CD14-positive monocyte (primary cell): ENCODE measurements at regions not wholly inside any gene's neighbourhood (a gene's known extent, or its start where the extent isn't known, plus 50 kb on each side); places are given as distances from the start of the nearest gene placed in this dataset.

Source experiments
- DNase-seq, 3 donors: peaks; one replicate each; pipeline ENCODE4 v3.0.0-alpha.2; 2011 to 2022
- H2AFZ ChIP-seq: 2 replicates; pipeline ENCODE4 v1.6.0; 2012; ENCODE audit warnings: mild to moderate bottlenecking, low read depth, low read length, inconsistent platforms; ENCODE audit not compliant: insufficient read depth, poor library complexity, severe bottlenecking
- H3K27ac ChIP-seq, 2 donors: 1 replicate in 1 of 2; 2 replicates in 1 of 2; pipeline ENCODE4 v1.5.1; 2012 to 2013; ENCODE audit warnings: low read length in 2 of 2, control low read depth in 1 of 2, inconsistent platforms in 1 of 2, low read depth in 1 of 2, mild to moderate bottlenecking in 1 of 2
- H3K27me3 ChIP-seq, 2 donors: one replicate each; pipeline versions ENCODE4 v1.6.0 to v1.6.1; 2011 to 2013; ENCODE audit warnings: low read length in 2 of 2; ENCODE audit not compliant: control insufficient read depth in 2 of 2, insufficient read depth in 2 of 2
- H3K36me3 ChIP-seq, 2 donors: replicated peaks in 1 of 2; 1 replicate in 1 of 2; 2 replicates in 1 of 2; pipeline versions ENCODE4 v1.5.1 to v1.6.1; 2012 to 2013; ENCODE audit warnings: low read length in 2 of 2, control low read depth in 1 of 2, inconsistent platforms in 1 of 2, mild to moderate bottlenecking in 1 of 2; ENCODE audit not compliant: insufficient read depth in 2 of 2, control insufficient read depth in 1 of 2
- H3K4me1 ChIP-seq, 2 donors: 1 replicate in 1 of 2; 2 replicates in 1 of 2; pipeline versions ENCODE4 v1.5.1 to v1.6.1; 2012 to 2013; ENCODE audit warnings: low read length in 2 of 2, control low read depth in 1 of 2, inconsistent platforms in 1 of 2, mild to moderate bottlenecking in 1 of 2, moderate library complexity in 1 of 2; ENCODE audit not compliant: insufficient read depth in 2 of 2, control insufficient read depth in 1 of 2
- H3K4me2 ChIP-seq: replicated peaks from 2 replicates; pipeline ENCODE3; 2012; ENCODE audit warnings: low read length, moderate library complexity, mild to moderate bottlenecking; ENCODE audit not compliant: poor library complexity, severe bottlenecking; ENCODE audit errors: extremely low read depth
- H3K4me3 ChIP-seq, 3 experiments: fragments of 200-600 bp in 1 of 3; sonication (generic) in 1 of 3; replicated peaks in 1 of 3; 1 replicate in 2 of 3; 2 replicates in 1 of 3; pipeline ENCODE4 v1.5.1; 2011 to 2013; ENCODE audit warnings: low read length in 3 of 3, mild to moderate bottlenecking in 3 of 3, control low read depth in 2 of 3, low read depth in 2 of 3, inconsistent platforms in 1 of 3, moderate library complexity in 1 of 3
- H3K79me2 ChIP-seq: 2 replicates; pipeline ENCODE4 v1.6.0; 2012; ENCODE audit warnings: mild to moderate bottlenecking, control low read depth, inconsistent platforms, low read length, moderate library complexity; ENCODE audit not compliant: insufficient read depth
- H3K9ac ChIP-seq: 2 replicates; pipeline ENCODE4 v1.6.0; 2017; ENCODE audit warnings: low read length, mild to moderate bottlenecking; ENCODE audit not compliant: insufficient read depth, poor library complexity, severe bottlenecking
- H3K9me3 ChIP-seq, 2 donors: replicated peaks in 1 of 2; 1 replicate in 1 of 2; 2 replicates in 1 of 2; pipeline versions ENCODE4 v1.5.1 to v1.6.1; 2012 to 2013; ENCODE audit warnings: low read length in 2 of 2, control low read depth in 1 of 2; ENCODE audit not compliant: control insufficient read depth in 1 of 2, insufficient read depth in 1 of 2
- H4K20me1 ChIP-seq: 2 replicates; pipeline ENCODE4 v1.6.0; 2012; ENCODE audit warnings: mild to moderate bottlenecking, low read length, control low read depth, moderate library complexity; ENCODE audit not compliant: insufficient read depth
- H3K27ac Mint-ChIP-seq, 7 donors: one replicate each; pipeline ENCODE4 v1.8.0; 2020; ENCODE audit warnings: mild to moderate bottlenecking in 7 of 7, mixed read lengths in 7 of 7, moderate library complexity in 6 of 7, inconsistent platforms in 2 of 7
- H3K27me3 Mint-ChIP-seq, 3 donors: one replicate each; pipeline ENCODE4 v1.8.0; 2021 to 2022; ENCODE audit warnings: low read depth in 3 of 3, mild to moderate bottlenecking in 3 of 3, mixed read lengths in 3 of 3, moderate library complexity in 3 of 3, inconsistent platforms in 1 of 3
- H3K36me3 Mint-ChIP-seq, 2 donors: one replicate each; pipeline ENCODE4 v1.8.0; 2020; ENCODE audit warnings: mixed read lengths in 2 of 2, inconsistent platforms in 1 of 2, mild to moderate bottlenecking in 1 of 2
- H3K4me1 Mint-ChIP-seq: one replicate; pipeline ENCODE4 v1.8.0; 2020; ENCODE audit warnings: mild to moderate bottlenecking, mixed read lengths
- H3K4me3 Mint-ChIP-seq, 2 donors: one replicate each; pipeline ENCODE4 v1.8.0; 2020; ENCODE audit warnings: mild to moderate bottlenecking in 2 of 2, mixed read lengths in 2 of 2, moderate library complexity in 1 of 2
- H3K9me3 Mint-ChIP-seq, 7 donors: one replicate each; pipeline ENCODE4 v1.8.0; 2020 to 2022; ENCODE audit warnings: mixed read lengths in 7 of 7, mild to moderate bottlenecking in 6 of 7, moderate library complexity in 6 of 7, inconsistent platforms in 2 of 7
- WGBS: methylation state at CpG from one replicate; pipeline ENCODE4 v1.1.5; 2013; ENCODE audit warnings: missing lambda C conversion rate; ENCODE audit not compliant: insufficient coverage; 5-methylcytosine and 5-hydroxymethylcytosine counted together
- intact Hi-C, 2 donors: fragments of 100-400 bp; cut with micrococcal nuclease; formaldehyde crosslinking; loops; one replicate each; pipeline versions ENCODE4 v1.15.0 to v1.15.1; 2023
- TF ChIP-seq, protein P1 (sequence below): fragments of 200-600 bp; IDR thresholded peaks from one replicate; pipeline ENCODE4 v1.8.0; 2022; ENCODE audit warnings: antibody characterized with exemption, mild to moderate bottlenecking

- TF ChIP-seq, protein P1, sequence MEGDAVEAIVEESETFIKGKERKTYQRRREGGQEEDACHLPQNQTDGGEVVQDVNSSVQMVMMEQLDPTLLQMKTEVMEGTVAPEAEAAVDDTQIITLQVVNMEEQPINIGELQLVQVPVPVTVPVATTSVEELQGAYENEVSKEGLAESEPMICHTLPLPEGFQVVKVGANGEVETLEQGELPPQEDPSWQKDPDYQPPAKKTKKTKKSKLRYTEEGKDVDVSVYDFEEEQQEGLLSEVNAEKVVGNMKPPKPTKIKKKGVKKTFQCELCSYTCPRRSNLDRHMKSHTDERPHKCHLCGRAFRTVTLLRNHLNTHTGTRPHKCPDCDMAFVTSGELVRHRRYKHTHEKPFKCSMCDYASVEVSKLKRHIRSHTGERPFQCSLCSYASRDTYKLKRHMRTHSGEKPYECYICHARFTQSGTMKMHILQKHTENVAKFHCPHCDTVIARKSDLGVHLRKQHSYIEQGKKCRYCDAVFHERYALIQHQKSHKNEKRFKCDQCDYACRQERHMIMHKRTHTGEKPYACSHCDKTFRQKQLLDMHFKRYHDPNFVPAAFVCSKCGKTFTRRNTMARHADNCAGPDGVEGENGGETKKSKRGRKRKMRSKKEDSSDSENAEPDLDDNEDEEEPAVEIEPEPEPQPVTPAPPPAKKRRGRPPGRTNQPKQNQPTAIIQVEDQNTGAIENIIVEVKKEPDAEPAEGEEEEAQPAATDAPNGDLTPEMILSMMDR = no peak
- no peaks in the 10 kb centered on the region for H3K36me3 ChIP-seq
- Mint-ChIP-seq H3K4me1 (no peaks in the 10 kb centered on the region), H3K4me3 (no peak overlapping the region), H3K9me3 (peaks cover 0 to 12% (median 4%) of the 10 kb centered on the region in 7 donors), H3K27me3 (peaks cover 1 to 8% (median 6%) of the 10 kb centered on the region in 3 donors), H3K27ac (no peak overlapping the region), H3K36me3 (no peaks in the 10 kb centered on the region)
- no peak overlapping the region for H3K27ac ChIP-seq
- H2AFZ ChIP-seq = no peak overlapping the region
- peaks cover 0 to 3% of the 10 kb centered on the region in 2 donors for H3K9me3 ChIP-seq
- no peak for DNase-seq
- H3K4me1 ChIP-seq = no peaks in the 10 kb centered on the region
- H3K4me2 ChIP-seq = no peak overlapping the region
- no peaks in the 10 kb centered on the region for H4K20me1 ChIP-seq
- H3K4me3 ChIP-seq = no peak overlapping the region
- no peaks in the 10 kb centered on the region for H3K79me2 ChIP-seq
- intact Hi-C loops = no loop called here
- no peaks in the 10 kb centered on the region for H3K27me3 ChIP-seq
- H3K9ac ChIP-seq = no peak overlapping the region
- WGBS = 99% methylated on average over 9 of the region's 10 CpGs
Observed at GRCh38 chr22:48275412-48275811, 1513.0 kb downstream of the TBC1D22A start.

GRCh38 chr22:48270731-48271130 lies 1508.3 kb downstream of the TBC1D22A start:
- Mint-ChIP-seq H3K27ac (no peak overlapping the region), H3K27me3 (peaks cover 0 to 11% (median 3%) of the 10 kb centered on the region in 3 donors), H3K4me1 (no peaks in the 10 kb centered on the region), H3K4me3 (no peak overlapping the region), H3K9me3 (peaks cover 0 to 4% (median 0%) of the 10 kb centered on the region in 7 donors), H3K36me3 (no peaks in the 10 kb centered on the region)
- Histone ChIP-seq H3K9me3 (no peaks in the 10 kb centered on the region), H3K79me2 (no peaks in the 10 kb centered on the region), H2AFZ (no peak overlapping the region), H3K27me3 (no peaks in the 10 kb centered on the region), H3K4me2 (no peak overlapping the region), H3K4me3 (no peak overlapping the region), H3K36me3 (no peaks in the 10 kb centered on the region), H3K9ac (no peak overlapping the region), H4K20me1 (no peaks in the 10 kb centered on the region), H3K4me1 (no peaks in the 10 kb centered on the region), H3K27ac (no peak overlapping the region)
- intact Hi-C loops = no loop called here
- TF ChIP-seq, protein P1 = no peak
- no peak for DNase-seq
- 95% methylated on average over 4 of the region's 6 CpGs for WGBS
